ENCODE measurements at regions not wholly inside any gene's neighbourhood (a gene's known extent, or its start where the extent isn't known, plus 50 kb on each side); places are given as distances from the start of the nearest gene placed in this dataset.

DNA sequence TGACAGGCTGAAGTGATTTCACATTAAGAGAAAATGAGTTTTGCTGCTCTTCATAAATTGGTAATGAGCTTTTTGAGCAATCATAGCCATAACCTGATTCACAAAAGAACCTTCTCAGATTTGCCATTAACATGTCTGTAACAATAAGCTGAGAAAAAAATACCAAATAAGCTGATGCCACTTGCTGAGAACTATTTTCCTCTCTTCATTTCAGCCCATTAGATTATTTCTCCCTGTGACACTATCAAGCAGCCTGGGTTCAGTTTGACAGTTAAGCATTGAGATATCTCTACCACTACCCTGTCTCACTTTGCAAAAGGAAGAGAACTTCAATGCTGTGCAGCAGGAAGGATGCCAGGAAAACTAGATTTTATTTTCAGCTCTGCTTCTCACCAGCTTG lies 673.9 kb downstream of the TRIB2 start:
- TF ChIP-seq JUNB (IDR thresholded peaks at IDR 0.05; ENCODE audit: unreplicated experiment) (no peak), NANOG (IDR thresholded peaks at IDR 0.05; ENCODE audit: borderline replicate concordance) (no peak)
- TF ChIP-seq, protein P1, sequence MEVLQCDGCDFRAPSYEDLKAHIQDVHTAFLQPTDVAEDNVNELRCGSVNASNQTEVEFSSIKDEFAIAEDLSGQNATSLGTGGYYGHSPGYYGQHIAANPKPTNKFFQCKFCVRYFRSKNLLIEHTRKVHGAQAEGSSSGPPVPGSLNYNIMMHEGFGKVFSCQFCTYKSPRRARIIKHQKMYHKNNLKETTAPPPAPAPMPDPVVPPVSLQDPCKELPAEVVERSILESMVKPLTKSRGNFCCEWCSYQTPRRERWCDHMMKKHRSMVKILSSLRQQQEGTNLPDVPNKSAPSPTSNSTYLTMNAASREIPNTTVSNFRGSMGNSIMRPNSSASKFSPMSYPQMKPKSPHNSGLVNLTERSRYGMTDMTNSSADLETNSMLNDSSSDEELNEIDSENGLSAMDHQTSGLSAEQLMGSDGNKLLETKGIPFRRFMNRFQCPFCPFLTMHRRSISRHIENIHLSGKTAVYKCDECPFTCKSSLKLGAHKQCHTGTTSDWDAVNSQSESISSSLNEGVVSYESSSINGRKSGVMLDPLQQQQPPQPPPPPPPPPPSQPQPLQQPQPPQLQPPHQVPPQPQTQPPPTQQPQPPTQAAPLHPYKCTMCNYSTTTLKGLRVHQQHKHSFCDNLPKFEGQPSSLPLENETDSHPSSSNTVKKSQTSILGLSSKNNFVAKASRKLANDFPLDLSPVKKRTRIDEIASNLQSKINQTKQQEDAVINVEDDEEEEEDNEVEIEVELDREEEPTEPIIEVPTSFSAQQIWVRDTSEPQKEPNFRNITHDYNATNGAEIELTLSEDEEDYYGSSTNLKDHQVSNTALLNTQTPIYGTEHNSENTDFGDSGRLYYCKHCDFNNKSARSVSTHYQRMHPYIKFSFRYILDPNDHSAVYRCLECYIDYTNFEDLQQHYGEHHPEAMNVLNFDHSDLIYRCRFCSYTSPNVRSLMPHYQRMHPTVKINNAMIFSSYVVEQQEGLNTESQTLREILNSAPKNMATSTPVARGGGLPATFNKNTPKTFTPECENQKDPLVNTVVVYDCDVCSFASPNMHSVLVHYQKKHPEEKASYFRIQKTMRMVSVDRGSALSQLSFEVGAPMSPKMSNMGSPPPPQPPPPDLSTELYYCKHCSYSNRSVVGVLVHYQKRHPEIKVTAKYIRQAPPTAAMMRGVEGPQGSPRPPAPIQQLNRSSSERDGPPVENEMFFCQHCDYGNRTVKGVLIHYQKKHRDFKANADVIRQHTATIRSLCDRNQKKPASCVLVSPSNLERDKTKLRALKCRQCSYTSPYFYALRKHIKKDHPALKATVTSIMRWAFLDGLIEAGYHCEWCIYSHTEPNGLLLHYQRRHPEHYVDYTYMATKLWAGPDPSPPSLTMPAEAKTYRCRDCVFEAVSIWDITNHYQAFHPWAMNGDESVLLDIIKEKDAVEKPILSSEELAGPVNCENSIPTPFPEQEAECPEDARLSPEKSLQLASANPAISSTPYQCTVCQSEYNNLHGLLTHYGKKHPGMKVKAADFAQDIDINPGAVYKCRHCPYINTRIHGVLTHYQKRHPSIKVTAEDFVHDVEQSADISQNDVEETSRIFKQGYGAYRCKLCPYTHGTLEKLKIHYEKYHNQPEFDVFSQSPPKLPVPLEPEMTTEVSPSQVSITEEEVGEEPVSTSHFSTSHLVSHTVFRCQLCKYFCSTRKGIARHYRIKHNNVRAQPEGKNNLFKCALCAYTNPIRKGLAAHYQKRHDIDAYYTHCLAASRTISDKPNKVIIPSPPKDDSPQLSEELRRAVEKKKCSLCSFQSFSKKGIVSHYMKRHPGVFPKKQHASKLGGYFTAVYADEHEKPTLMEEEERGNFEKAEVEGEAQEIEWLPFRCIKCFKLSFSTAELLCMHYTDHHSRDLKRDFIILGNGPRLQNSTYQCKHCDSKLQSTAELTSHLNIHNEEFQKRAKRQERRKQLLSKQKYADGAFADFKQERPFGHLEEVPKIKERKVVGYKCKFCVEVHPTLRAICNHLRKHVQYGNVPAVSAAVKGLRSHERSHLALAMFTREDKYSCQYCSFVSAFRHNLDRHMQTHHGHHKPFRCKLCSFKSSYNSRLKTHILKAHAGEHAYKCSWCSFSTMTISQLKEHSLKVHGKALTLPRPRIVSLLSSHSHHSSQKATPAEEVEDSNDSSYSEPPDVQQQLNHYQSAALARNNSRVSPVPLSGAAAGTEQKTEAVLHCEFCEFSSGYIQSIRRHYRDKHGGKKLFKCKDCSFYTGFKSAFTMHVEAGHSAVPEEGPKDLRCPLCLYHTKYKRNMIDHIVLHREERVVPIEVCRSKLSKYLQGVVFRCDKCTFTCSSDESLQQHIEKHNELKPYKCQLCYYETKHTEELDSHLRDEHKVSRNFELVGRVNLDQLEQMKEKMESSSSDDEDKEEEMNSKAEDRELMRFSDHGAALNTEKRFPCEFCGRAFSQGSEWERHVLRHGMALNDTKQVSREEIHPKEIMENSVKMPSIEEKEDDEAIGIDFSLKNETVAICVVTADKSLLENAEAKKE (CRISPR knock-in tag; IDR thresholded peaks at IDR 0.05) = no peak
- DNase-seq (ENCODE audit: low spot score) = no peak
- Mint-ChIP-seq H3K27ac (no peak overlapping the region), H3K36me3 (ENCODE audit: low read depth) (no peaks in the 10 kb centered on the region), H3K4me1 (no peaks in the 10 kb centered on the region), H3K9me3 (peaks cover 4% of the 10 kb centered on the region; the same call in 2 of the 3 replicates), H3K4me3 (no peak overlapping the region), H3K27me3 (ENCODE audit: insufficient read depth, low read depth, poor library complexity) (no peaks in the 10 kb centered on the region)
- no peaks in the 10 kb centered on the region for H3K27me3 ChIP-seq (ENCODE audit: insufficient read depth)
- no peaks in the 10 kb centered on the region for H3K79me2 ChIP-seq (replicated peaks; ENCODE audit: insufficient read depth)
- H2AFZ ChIP-seq = no peak overlapping the region
- no peaks in the 10 kb centered on the region for H3K9me2 ChIP-seq (ENCODE audit: insufficient read depth)
- H4K20me1 ChIP-seq (replicated peaks; ENCODE audit: insufficient read depth) = no peaks in the 10 kb centered on the region
- no peaks in the 10 kb centered on the region for H3F3A ChIP-seq (replicated peaks; ENCODE audit: low read depth)
- H3K27ac ChIP-seq (ENCODE audit: low read depth) = no peak overlapping the region
- H3K36me3 ChIP-seq (ENCODE audit: insufficient read depth) = no peaks in the 10 kb centered on the region
- no peak overlapping the region for H3K4me3 ChIP-seq
- no peaks in the 10 kb centered on the region for H3K4me1 ChIP-seq (ENCODE audit: insufficient read depth)
- no peak for ATAC-seq
- H3K4me2 ChIP-seq = no peak overlapping the region

GRCh38 chr2:13401312-13401711 lies 684.6 kb downstream of the TRIB2 start:
- H3K36me3 ChIP-seq (ENCODE audit: insufficient read depth) = no peaks in the 10 kb centered on the region
- no peak overlapping the region for H3K4me3 ChIP-seq
- H4K20me1 ChIP-seq (replicated peaks; ENCODE audit: insufficient read depth) = no peaks in the 10 kb centered on the region
- no peaks in the 10 kb centered on the region for H3K4me1 ChIP-seq (ENCODE audit: insufficient read depth)
- H3K4me2 ChIP-seq = no peak overlapping the region
- Mint-ChIP-seq H3K4me3 (no peak overlapping the region), H3K9me3 (no peaks in the 10 kb centered on the region), H3K4me1 (no peaks in the 10 kb centered on the region), H3K27ac (no peak overlapping the region), H3K27me3 (ENCODE audit: insufficient read depth, low read depth, poor library complexity) (no peaks in the 10 kb centered on the region), H3K36me3 (ENCODE audit: low read depth) (no peaks in the 10 kb centered on the region; the same call in 2 of the 3 replicates)
- ATAC-seq = no peak
- H3F3A ChIP-seq (replicated peaks; ENCODE audit: low read depth) = no peaks in the 10 kb centered on the region
- H2AFZ ChIP-seq = no peak overlapping the region
- no peak for DNase-seq (ENCODE audit: low spot score)
- no peak overlapping the region for H3K27ac ChIP-seq (ENCODE audit: low read depth)
- TF ChIP-seq POLR2AphosphoS5 (IDR thresholded peaks at IDR 0.05; ENCODE audit: low read depth) (no peak), EZH2 (IDR thresholded peaks at IDR 0.05; ENCODE audit: low read depth, unreplicated experiment) (no peak)
- TF ChIP-seq, protein P2, sequence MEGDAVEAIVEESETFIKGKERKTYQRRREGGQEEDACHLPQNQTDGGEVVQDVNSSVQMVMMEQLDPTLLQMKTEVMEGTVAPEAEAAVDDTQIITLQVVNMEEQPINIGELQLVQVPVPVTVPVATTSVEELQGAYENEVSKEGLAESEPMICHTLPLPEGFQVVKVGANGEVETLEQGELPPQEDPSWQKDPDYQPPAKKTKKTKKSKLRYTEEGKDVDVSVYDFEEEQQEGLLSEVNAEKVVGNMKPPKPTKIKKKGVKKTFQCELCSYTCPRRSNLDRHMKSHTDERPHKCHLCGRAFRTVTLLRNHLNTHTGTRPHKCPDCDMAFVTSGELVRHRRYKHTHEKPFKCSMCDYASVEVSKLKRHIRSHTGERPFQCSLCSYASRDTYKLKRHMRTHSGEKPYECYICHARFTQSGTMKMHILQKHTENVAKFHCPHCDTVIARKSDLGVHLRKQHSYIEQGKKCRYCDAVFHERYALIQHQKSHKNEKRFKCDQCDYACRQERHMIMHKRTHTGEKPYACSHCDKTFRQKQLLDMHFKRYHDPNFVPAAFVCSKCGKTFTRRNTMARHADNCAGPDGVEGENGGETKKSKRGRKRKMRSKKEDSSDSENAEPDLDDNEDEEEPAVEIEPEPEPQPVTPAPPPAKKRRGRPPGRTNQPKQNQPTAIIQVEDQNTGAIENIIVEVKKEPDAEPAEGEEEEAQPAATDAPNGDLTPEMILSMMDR (conservative IDR thresholded peaks at IDR 0.05; ENCODE audit: low read depth in 2 of 2) = no peak
- H3K9me2 ChIP-seq (ENCODE audit: insufficient read depth) = 0 out of 2 replicates have a peak, but pooled peaks cover 3% of the 10 kb centered on the region
- H3K79me2 ChIP-seq (replicated peaks; ENCODE audit: insufficient read depth) = no peaks in the 10 kb centered on the region
- no peaks in the 10 kb centered on the region for H3K27me3 ChIP-seq (ENCODE audit: insufficient read depth)
